Colonic mucosa (tissue), 4 donors: ENCODE measurements at regions not wholly inside any gene's neighbourhood (a gene's known extent, or its start where the extent isn't known, plus 50 kb on each side); places are given as distances from the start of the nearest gene placed in this dataset.

ENCODE experiments used
- DNase-seq: peaks from one replicate; pipeline ENCODE4 v3.0.0-alpha.2; 2020
- H3K27ac ChIP-seq: fragments of 200-600 bp; one replicate; pipeline ENCODE4 v1.8.0; 2021
- H3K27me3 ChIP-seq: fragments of 200-600 bp; one replicate; pipeline ENCODE4 v1.8.0; 2021
- H3K36me3 ChIP-seq: fragments of 200-600 bp; one replicate; pipeline ENCODE4 v1.8.0; 2021
- H3K4me1 ChIP-seq: fragments of 200-600 bp; one replicate; pipeline ENCODE4 v1.8.0; 2021; ENCODE audit warnings: mild to moderate bottlenecking
- H3K4me3 ChIP-seq: fragments of 200-600 bp; one replicate; pipeline ENCODE4 v1.8.0; 2021
- H3K9ac ChIP-seq, 2 donors: one replicate each; pipeline ENCODE4 v1.7.0; 2013; ENCODE audit warnings: control low read depth in 2 of 2, low read depth in 2 of 2, low read length in 2 of 2
- H3K9me3 ChIP-seq: fragments of 200-600 bp; one replicate; pipeline ENCODE4 v1.8.0; 2021
- CTCF ChIP-seq: fragments of 200-600 bp; IDR thresholded peaks from one replicate; pipeline ENCODE4 v1.8.0; 2022; ENCODE audit warnings: antibody characterized with exemption, mild to moderate bottlenecking
- intact Hi-C: fragments of 100-400 bp; cut with DNase I; formaldehyde crosslinking; loops from one replicate; pipeline ENCODE4 v1.14.1; 2022
- donor health status: healthy.
- donor health status: DM: no; HTN: no; CAD: no.
- donor health status: DM: no; HTN: no; CAD: no.

GRCh38 chr14:44625098-44625497 lies 118.0 kb upstream of the FSCB start:
- TF ChIP-seq CTCF: no peak
- no peaks in the 10 kb centered on the region for H3K4me1 ChIP-seq
- no peaks in the 10 kb centered on the region for H3K36me3 ChIP-seq
- no peak overlapping the region for H3K9ac ChIP-seq
- no peak for DNase-seq
- no peaks in the 10 kb centered on the region for H3K27me3 ChIP-seq
- H3K27ac ChIP-seq: no peak overlapping the region
- intact Hi-C loops: no loop called here
- H3K9me3 ChIP-seq: no peaks in the 10 kb centered on the region
- no peak overlapping the region for H3K4me3 ChIP-seq

- H3K9me3 ChIP-seq: no peaks in the 10 kb centered on the region
- intact Hi-C loops: no loop called here
- no peaks in the 10 kb centered on the region for H3K4me1 ChIP-seq
- H3K27me3 ChIP-seq: no peaks in the 10 kb centered on the region
- DNase-seq: no peak
- TF ChIP-seq CTCF: no peak
- no peak overlapping the region for H3K4me3 ChIP-seq
- H3K36me3 ChIP-seq: no peaks in the 10 kb centered on the region
- no peak overlapping the region for H3K9ac ChIP-seq
- H3K27ac ChIP-seq: no peak overlapping the region
Observed at GRCh38 chr14:44620121-44621019, 113.3 kb upstream of the FSCB start.

GRCh38 chr14:44616204-44616603 lies 109.1 kb upstream of the FSCB start:
- Histone ChIP-seq H3K4me1 (no peaks in the 10 kb centered on the region), H3K27me3 (no peaks in the 10 kb centered on the region), H3K9me3 (no peaks in the 10 kb centered on the region), H3K4me3 (no peak overlapping the region), H3K9ac (no peak overlapping the region), H3K36me3 (no peaks in the 10 kb centered on the region), H3K27ac (no peak overlapping the region)
- DNase-seq: no peak
- intact Hi-C loops: no loop called here
- TF ChIP-seq CTCF: no peak

GRCh38 chr14:44613061-44613712 lies 106.1 kb upstream of the FSCB start:
- TF ChIP-seq CTCF: no peak
- Histone ChIP-seq H3K4me3 (no peak overlapping the region), H3K9ac (no peak overlapping the region), H3K4me1 (no peaks in the 10 kb centered on the region), H3K27ac (no peak overlapping the region), H3K9me3 (no peaks in the 10 kb centered on the region), H3K27me3 (no peaks in the 10 kb centered on the region), H3K36me3 (no peaks in the 10 kb centered on the region)
- DNase-seq: no peak
- intact Hi-C loops: no loop called here

- no peak for DNase-seq
- no peak overlapping the region for H3K4me3 ChIP-seq
- no peak for TF ChIP-seq CTCF
Observed at GRCh38 chr14:44612002-44612401, 104.9 kb upstream of the FSCB start.

More at GRCh38 chr14:44612002-44612401, 104.9 kb upstream of the FSCB start:
- H3K27ac ChIP-seq: no peak overlapping the region
- H3K9ac ChIP-seq: no peak overlapping the region
- no peaks in the 10 kb centered on the region for H3K4me1 ChIP-seq
- H3K9me3 ChIP-seq: no peaks in the 10 kb centered on the region
- no peaks in the 10 kb centered on the region for H3K27me3 ChIP-seq
- intact Hi-C loops: no loop called here
- no peaks in the 10 kb centered on the region for H3K36me3 ChIP-seq
